ENCODE measurements at regions not wholly inside any gene's neighbourhood (a gene's known extent, or its start where the extent isn't known, plus 50 kb on each side); places are given as distances from the start of the nearest gene placed in this dataset.

DNA sequence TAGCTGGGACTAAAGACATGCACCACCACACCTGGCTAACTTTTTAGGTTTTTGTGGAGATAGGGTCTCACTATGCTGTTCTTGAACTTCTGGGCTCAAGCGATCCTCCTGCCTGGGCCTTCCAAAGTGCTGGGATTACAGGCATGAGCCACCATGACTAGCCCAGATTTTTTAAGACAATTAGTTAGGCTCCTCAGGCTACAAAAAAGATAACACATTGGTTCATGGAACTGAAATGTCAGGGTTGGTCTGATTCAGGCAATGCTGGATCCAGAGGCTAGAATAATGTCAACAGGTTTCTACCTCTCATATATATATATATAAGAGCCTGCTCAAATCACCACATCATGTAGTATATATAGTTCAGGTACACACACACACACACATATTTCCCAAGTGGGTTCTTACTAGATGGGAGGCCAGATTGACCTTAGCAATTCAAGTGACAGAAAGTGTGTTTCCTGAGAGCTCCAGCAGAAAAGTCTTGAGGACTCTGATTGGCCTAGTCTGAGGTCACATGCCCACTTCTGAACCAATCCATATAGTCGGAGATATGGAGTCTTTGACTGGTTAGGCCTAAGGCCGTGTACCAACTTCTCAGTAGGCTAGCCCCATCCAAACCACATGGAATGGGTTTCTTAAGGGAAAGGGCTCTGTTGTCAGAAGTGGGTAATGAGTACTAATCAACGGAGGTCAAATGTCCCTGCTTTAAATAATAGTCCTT, 72.6 kb upstream of the LAPTM4A start:
- TF ChIP-seq, protein P1, sequence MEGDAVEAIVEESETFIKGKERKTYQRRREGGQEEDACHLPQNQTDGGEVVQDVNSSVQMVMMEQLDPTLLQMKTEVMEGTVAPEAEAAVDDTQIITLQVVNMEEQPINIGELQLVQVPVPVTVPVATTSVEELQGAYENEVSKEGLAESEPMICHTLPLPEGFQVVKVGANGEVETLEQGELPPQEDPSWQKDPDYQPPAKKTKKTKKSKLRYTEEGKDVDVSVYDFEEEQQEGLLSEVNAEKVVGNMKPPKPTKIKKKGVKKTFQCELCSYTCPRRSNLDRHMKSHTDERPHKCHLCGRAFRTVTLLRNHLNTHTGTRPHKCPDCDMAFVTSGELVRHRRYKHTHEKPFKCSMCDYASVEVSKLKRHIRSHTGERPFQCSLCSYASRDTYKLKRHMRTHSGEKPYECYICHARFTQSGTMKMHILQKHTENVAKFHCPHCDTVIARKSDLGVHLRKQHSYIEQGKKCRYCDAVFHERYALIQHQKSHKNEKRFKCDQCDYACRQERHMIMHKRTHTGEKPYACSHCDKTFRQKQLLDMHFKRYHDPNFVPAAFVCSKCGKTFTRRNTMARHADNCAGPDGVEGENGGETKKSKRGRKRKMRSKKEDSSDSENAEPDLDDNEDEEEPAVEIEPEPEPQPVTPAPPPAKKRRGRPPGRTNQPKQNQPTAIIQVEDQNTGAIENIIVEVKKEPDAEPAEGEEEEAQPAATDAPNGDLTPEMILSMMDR (IDR thresholded peaks at IDR 0.05), result no peak
- TF ChIP-seq EZH2 (IDR thresholded peaks at IDR 0.05; ENCODE audit: borderline replicate concordance, insufficient read depth, low read depth, low read length, poor library complexity, severe bottlenecking), result no peak

Measured in B cell (primary cell).